GM12878 (cell line): ENCODE measurements at regions not wholly inside any gene's neighbourhood (a gene's known extent, or its start where the extent isn't known, plus 50 kb on each side); places are given as distances from the start of the nearest gene placed in this dataset.

ENCODE experiments used
- ATAC-seq: fragments of 200-7000 bp; cut with Tn5 transposase; 3 replicates; pipeline ENCODE4 v1.9.1; 2020; ENCODE audit warnings: mild to moderate bottlenecking, moderate library complexity
- BruUV-seq: library from RNA; stranded (reverse); fragments of 400-500 nt; replicated peaks from 2 replicates; lab custom pipeline; 2021; lab: Mats Ljungman, UMichigan
- CTCF ChIA-PET: fragments of 300-600 bp; sonication (Branson Sonifier 250); formaldehyde crosslinking; extraction: SDS; loops from one replicate; lab custom pipeline; 2021; ENCODE audit warnings: inconsistent platforms; lab: Yijun Ruan, JAX
- POLR2A ChIA-PET: fragments of 350-600 bp; formaldehyde crosslinking; extraction: SDS; loops from one replicate; lab custom pipeline; 2021; ENCODE audit warnings: inconsistent platforms; lab: Charles Lee
- RAD21 ChIA-PET: fragments of 300-600 bp; sonication (Branson Sonifier 250); formaldehyde crosslinking; loops from one replicate; lab custom pipeline; 2023; ENCODE audit warnings: antibody characterized with exemption; ENCODE audit not compliant: unreplicated experiment; lab: Charles Lee
- SMC1A ChIA-PET: fragments of 300-600 bp; sonication (Branson Sonifier 250); formaldehyde crosslinking; loops from one replicate; lab custom pipeline; 2023; ENCODE audit not compliant: unreplicated experiment, uncharacterized antibody; lab: Charles Lee
- DNase-seq: peaks from one replicate; pipeline ENCODE4 v3.0.0-alpha.2; 2011; ENCODE audit warnings: low read depth, low spot score
- FAIRE-seq: peaks from 3 replicates; lab custom pipeline; 2011; peaks lifted over from hg19 to GRCh38; lab: Jason Lieb, UNC
- H2AFZ ChIP-seq: 2 replicates; pipeline ENCODE4 v1.6.0; 2011; ENCODE audit warnings: low read depth, low read length, control low read depth; ENCODE audit not compliant: control insufficient read depth
- H3K27ac ChIP-seq: 2 replicates; pipeline ENCODE4 v1.5.1; 2011; ENCODE audit warnings: control low read depth; ENCODE audit not compliant: control insufficient read depth, insufficient read depth
- H3K27me3 ChIP-seq, 2 experiments: replicated peaks in 1 of 2; 2 replicates each; pipeline versions ENCODE4 v1.6.0 to v1.6.1; 2011; ENCODE audit warnings: low read length in 1 of 2; ENCODE audit not compliant: control insufficient read depth in 2 of 2, insufficient read depth in 2 of 2
- H3K36me3 ChIP-seq, 2 experiments: 2 replicates each; pipeline ENCODE4 v1.5.1; 2011; ENCODE audit warnings: low read length in 1 of 2; ENCODE audit not compliant: control insufficient read depth in 2 of 2, insufficient read depth in 2 of 2
- H3K4me1 ChIP-seq: 2 replicates; pipeline ENCODE4 v1.6.1; 2011; ENCODE audit warnings: mild to moderate bottlenecking, low read length, moderate library complexity, mixed read lengths; ENCODE audit not compliant: control insufficient read depth, insufficient read depth
- H3K4me2 ChIP-seq: 2 replicates; pipeline ENCODE4 v1.6.0; 2011; ENCODE audit warnings: control low read depth; ENCODE audit not compliant: control insufficient read depth, insufficient read depth
- H3K4me3 ChIP-seq: fragments of 200-600 bp; sonication (generic); 2 replicates; pipeline ENCODE4 v1.5.1; 2016
- H3K79me2 ChIP-seq: 2 replicates; pipeline ENCODE4 v1.6.0; 2011; ENCODE audit warnings: low read length; ENCODE audit not compliant: control insufficient read depth, insufficient read depth
- H3K9ac ChIP-seq: 2 replicates; pipeline ENCODE4 v1.8.0; 2011; ENCODE audit warnings: low read length, control low read depth, mixed read lengths; ENCODE audit not compliant: control insufficient read depth, insufficient read depth
- H3K9me3 ChIP-seq: replicated peaks from 3 replicates; pipeline ENCODE4 v1.5.1; 2011; ENCODE audit warnings: mild to moderate bottlenecking, low read length; ENCODE audit not compliant: control insufficient read depth, insufficient read depth
- H4K20me1 ChIP-seq: 2 replicates; pipeline ENCODE4 v1.6.0; 2011; ENCODE audit not compliant: control insufficient read depth, insufficient read depth
- CBX5 ChIP-seq: sonication (generic); IDR thresholded peaks from 2 replicates; pipeline ENCODE4 v1.6.1; 2016; ENCODE audit warnings: low read depth, moderate library complexity, mild to moderate bottlenecking, inconsistent platforms
- CEBPZ ChIP-seq: fragments of 150-350 bp; IDR thresholded peaks from 2 replicates; pipeline ENCODE4 v1.6.1; 2016; ENCODE audit warnings: low read depth, low read length
- DPF2 ChIP-seq: fragments of 450-650 bp; IDR thresholded peaks from 2 replicates; pipeline ENCODE4 v1.6.1; 2017; ENCODE audit warnings: mild to moderate bottlenecking
- MTA2 ChIP-seq: fragments of 450-650 bp; IDR thresholded peaks from 2 replicates; pipeline ENCODE4 v1.6.1; 2016; ENCODE audit warnings: low read depth, mild to moderate bottlenecking, moderate library complexity
- SREBF2 ChIP-seq: IDR thresholded peaks from 2 replicates; pipeline ENCODE4 v1.6.1; 2012; ENCODE audit warnings: mild to moderate bottlenecking, low read length
- STAT3 ChIP-seq: IDR thresholded peaks from 2 replicates; pipeline ENCODE4 v1.6.1; 2011; ENCODE audit warnings: low read depth, low read length, improper control_type of control experiment
- SUPT20H ChIP-seq: IDR thresholded peaks from 2 replicates; pipeline ENCODE4 v1.6.1; 2011; ENCODE audit warnings: low read depth, mild to moderate bottlenecking, low read length, moderate library complexity, borderline replicate concordance; ENCODE audit not compliant: control insufficient read depth
- ZNF592 ChIP-seq: fragments of 450-650 bp; IDR thresholded peaks from 2 replicates; pipeline ENCODE4 v1.6.1; 2017; ENCODE audit warnings: mild to moderate bottlenecking, moderate library complexity
- WGBS: methylation state at CpG from one replicate; pipeline ENCODE4 v1.1.6; 2016; ENCODE audit warnings: low lambda C conversion rate; ENCODE audit not compliant: insufficient replicate concordance, insufficient coverage; ENCODE audit errors: missing lambda C conversion rate; 5-methylcytosine and 5-hydroxymethylcytosine counted together
- in situ Hi-C: fragments of 300-500 bp; cut with MboI; formaldehyde crosslinking; loops from 9 replicates; pipeline ENCODE4 v1.14.3; 2018; ENCODE audit warnings: mixed read lengths
- intact Hi-C: fragments of 100-400 bp; cut with micrococcal nuclease; formaldehyde crosslinking; loops from one replicate; pipeline ENCODE4 v1.14.2; 2022; ENCODE audit not compliant: unreplicated experiment
- TF ChIP-seq, protein P1 (sequence below): fragments of 450-650 bp; IDR thresholded peaks from 2 replicates; pipeline ENCODE4 v1.6.1; 2017; ENCODE audit warnings: mild to moderate bottlenecking, moderate library complexity

DNA sequence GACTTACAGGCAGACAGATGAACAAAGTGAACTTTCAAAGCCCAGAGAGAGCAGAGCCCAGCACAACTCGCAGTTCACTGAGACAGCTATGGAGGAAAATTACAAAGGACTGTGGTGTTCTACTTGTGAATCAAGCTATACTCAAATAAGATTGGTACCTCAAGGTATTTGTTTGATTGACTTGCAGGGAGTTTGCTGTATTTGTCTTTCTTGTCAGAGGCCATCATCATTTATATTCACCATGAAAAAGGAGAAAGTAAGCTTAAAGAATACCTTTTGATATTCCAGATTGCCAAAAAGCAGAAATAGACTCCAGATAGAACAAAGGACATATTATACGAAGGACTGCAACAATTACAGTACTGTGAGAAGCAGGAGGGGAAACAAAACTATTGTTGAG is 1047.9 kb downstream of the RPA4 start:
- H3K9me3 ChIP-seq, result no peaks in the 10 kb centered on the region
- H3K9ac ChIP-seq, result no peak overlapping the region
- 10% methylated on average over 2 of the region's 2 CpGs for WGBS
- no peaks in the 10 kb centered on the region for H3K27me3 ChIP-seq
- H3K4me1 ChIP-seq, result no peaks in the 10 kb centered on the region
- no peak for FAIRE-seq
- H3K4me2 ChIP-seq, result no peak overlapping the region
- SMC1A ChIA-PET, result no interaction called here
- H3K79me2 ChIP-seq, result no peaks in the 10 kb centered on the region
- TF ChIP-seq SREBF2 (no peak), DPF2 (no peak), STAT3 (no peak), CEBPZ (no peak), ZNF592 (no peak), CBX5 (no peak), SUPT20H (no peak), MTA2 (no peak)
- TF ChIP-seq, protein P1, sequence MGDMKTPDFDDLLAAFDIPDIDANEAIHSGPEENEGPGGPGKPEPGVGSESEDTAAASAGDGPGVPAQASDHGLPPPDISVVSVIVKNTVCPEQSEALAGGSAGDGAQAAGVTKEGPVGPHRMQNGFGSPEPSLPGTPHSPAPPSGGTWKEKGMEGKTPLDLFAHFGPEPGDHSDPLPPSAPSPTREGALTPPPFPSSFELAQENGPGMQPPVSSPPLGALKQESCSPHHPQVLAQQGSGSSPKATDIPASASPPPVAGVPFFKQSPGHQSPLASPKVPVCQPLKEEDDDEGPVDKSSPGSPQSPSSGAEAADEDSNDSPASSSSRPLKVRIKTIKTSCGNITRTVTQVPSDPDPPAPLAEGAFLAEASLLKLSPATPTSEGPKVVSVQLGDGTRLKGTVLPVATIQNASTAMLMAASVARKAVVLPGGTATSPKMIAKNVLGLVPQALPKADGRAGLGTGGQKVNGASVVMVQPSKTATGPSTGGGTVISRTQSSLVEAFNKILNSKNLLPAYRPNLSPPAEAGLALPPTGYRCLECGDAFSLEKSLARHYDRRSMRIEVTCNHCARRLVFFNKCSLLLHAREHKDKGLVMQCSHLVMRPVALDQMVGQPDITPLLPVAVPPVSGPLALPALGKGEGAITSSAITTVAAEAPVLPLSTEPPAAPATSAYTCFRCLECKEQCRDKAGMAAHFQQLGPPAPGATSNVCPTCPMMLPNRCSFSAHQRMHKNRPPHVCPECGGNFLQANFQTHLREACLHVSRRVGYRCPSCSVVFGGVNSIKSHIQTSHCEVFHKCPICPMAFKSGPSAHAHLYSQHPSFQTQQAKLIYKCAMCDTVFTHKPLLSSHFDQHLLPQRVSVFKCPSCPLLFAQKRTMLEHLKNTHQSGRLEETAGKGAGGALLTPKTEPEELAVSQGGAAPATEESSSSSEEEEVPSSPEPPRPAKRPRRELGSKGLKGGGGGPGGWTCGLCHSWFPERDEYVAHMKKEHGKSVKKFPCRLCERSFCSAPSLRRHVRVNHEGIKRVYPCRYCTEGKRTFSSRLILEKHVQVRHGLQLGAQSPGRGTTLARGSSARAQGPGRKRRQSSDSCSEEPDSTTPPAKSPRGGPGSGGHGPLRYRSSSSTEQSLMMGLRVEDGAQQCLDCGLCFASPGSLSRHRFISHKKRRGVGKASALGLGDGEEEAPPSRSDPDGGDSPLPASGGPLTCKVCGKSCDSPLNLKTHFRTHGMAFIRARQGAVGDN, result no peak
- DNase-seq, result no peak
- in situ Hi-C loops, result no loop called here
- H4K20me1 ChIP-seq, result no peaks in the 10 kb centered on the region
- ATAC-seq, result no peak
- RAD21 ChIA-PET, result no interaction called here
- CTCF ChIA-PET, result interaction anchor here (0.7 kb wide), 1 partner anchor 1482 kb away, joined by 3 read pairs; no protein-coding TSS in a partner anchor
- H3K4me3 ChIP-seq, result no peak overlapping the region
- no peak overlapping the region for H2AFZ ChIP-seq
- intact Hi-C loops, result no loop called here
- no peaks in the 10 kb centered on the region for H3K36me3 ChIP-seq
- no TSS peak for BruUV-seq
- POLR2A ChIA-PET, result no interaction called here
- H3K27ac ChIP-seq, result no peak overlapping the region
